Gastroesophageal sphincter (tissue), 3 donors: ENCODE measurements at regions not wholly inside any gene's neighbourhood (a gene's known extent, or its start where the extent isn't known, plus 50 kb on each side); places are given as distances from the start of the nearest gene placed in this dataset.

Experiments used
- CTCF ChIP-seq, 4 experiments: fragments of 200-600 bp in 2 of 4; fragments of 450-650 bp in 2 of 4; sonication (generic) in 1 of 4; IDR thresholded peaks; one replicate each; pipeline ENCODE4 v1.5.1; 2017 to 2019; ENCODE audit warnings: antibody characterized with exemption in 4 of 4, mild to moderate bottlenecking in 2 of 4, moderate library complexity in 2 of 4
- EP300 ChIP-seq: sonication (generic); formaldehyde crosslinking; IDR thresholded peaks from one replicate; pipeline ENCODE4 v1.6.1; 2017; ENCODE audit warnings: antibody characterized with exemption, mild to moderate bottlenecking
- POLR2A ChIP-seq, 2 donors: fragments of 450-650 bp; IDR thresholded peaks; one replicate each; pipeline ENCODE4 v1.6.1; 2017; ENCODE audit warnings: antibody characterized with exemption in 2 of 2, mild to moderate bottlenecking in 2 of 2, moderate library complexity in 1 of 2

DNA sequence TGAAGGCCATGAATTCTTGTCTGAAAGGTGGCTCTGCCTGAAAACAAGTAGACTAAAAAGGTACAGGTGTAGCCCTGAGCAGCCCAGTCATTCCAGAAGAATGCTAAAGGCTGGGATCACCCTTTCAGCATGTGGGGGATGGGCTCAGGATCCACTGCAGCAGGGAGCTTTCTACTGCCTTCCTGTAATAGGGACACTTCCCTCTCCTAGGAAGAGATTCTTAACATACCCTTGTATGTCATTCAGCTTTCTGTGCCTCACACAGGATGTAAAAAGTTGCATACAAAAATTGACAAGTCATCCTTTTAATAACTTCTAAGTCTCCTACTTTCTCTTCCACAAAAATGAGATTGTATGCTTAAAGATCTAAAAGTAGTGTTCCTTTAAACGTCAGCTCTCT, 123.3 kb downstream of the ZNF518B start:
- TF ChIP-seq EP300 = no peak
- TF ChIP-seq CTCF (IDR thresholded peaks at IDR 0.05) = no peak
- TF ChIP-seq POLR2A (IDR thresholded peaks at IDR 0.05) = no peak
